IMR-90 (cell line): ENCODE measurements at regions not wholly inside any gene's neighbourhood (a gene's known extent, or its start where the extent isn't known, plus 50 kb on each side); places are given as distances from the start of the nearest gene placed in this dataset.

ENCODE experiments used
- ATAC-seq: fragments of 200-7000 bp; cut with Tn5 transposase; 2 replicates; pipeline ENCODE4 v1.9.1; 2020; ENCODE audit warnings: low read depth, mild to moderate bottlenecking, moderate library complexity
- BruUV-seq: library from RNA; stranded (reverse); fragments of 400-500 nt; replicated peaks from 2 replicates; lab custom pipeline; 2021; lab: Mats Ljungman, UMichigan
- CTCF ChIA-PET: fragments of 300-600 bp; formaldehyde crosslinking; extraction: SDS; loops from one replicate; lab custom pipeline; 2021; ENCODE audit warnings: antibody characterized with exemption; lab: Yijun Ruan, JAX
- POLR2A ChIA-PET: fragments of 300-600 bp; sonication (Branson Sonifier 250); formaldehyde crosslinking; loops from one replicate; lab custom pipeline; 2022; ENCODE audit warnings: antibody characterized with exemption; ENCODE audit not compliant: unreplicated experiment; lab: Charles Lee
- DNase-seq: peaks from one replicate; pipeline ENCODE4 v3.0.0; 2013
- H2AFZ ChIP-seq: replicated peaks from 2 replicates; pipeline ENCODE3; 2013; ENCODE audit warnings: low read length, mild to moderate bottlenecking; ENCODE audit not compliant: poor library complexity
- H2AK5ac ChIP-seq: 2 replicates; pipeline ENCODE4 v1.6.1; 2013; ENCODE audit warnings: low read depth, low read length, inconsistent platforms
- H2AK9ac ChIP-seq: replicated peaks from 2 replicates; pipeline ENCODE3; 2013; ENCODE audit warnings: mild to moderate bottlenecking, low read depth, low read length, moderate library complexity; ENCODE audit not compliant: poor library complexity
- H2BK120ac ChIP-seq: 2 replicates; pipeline ENCODE4 v1.6.1; 2013; ENCODE audit warnings: low read depth, low read length, inconsistent platforms
- H2BK15ac ChIP-seq: 3 replicates; pipeline ENCODE4 v1.6.1; 2013; ENCODE audit warnings: low read depth, low read length, inconsistent platforms
- H2BK20ac ChIP-seq: 2 replicates; pipeline ENCODE4 v1.6.1; 2013; ENCODE audit warnings: low read depth, mild to moderate bottlenecking, inconsistent platforms, low read length, moderate library complexity
- H2BK5ac ChIP-seq: 2 replicates; pipeline ENCODE4 v1.6.1; 2013; ENCODE audit warnings: mild to moderate bottlenecking, low read depth, low read length, inconsistent platforms; ENCODE audit not compliant: poor library complexity, severe bottlenecking
- H3K14ac ChIP-seq: replicated peaks from 2 replicates; pipeline ENCODE4 v1.6.1; 2013; ENCODE audit warnings: low read depth, low read length, inconsistent platforms
- H3K18ac ChIP-seq: 2 replicates; pipeline ENCODE4 v1.6.1; 2013; ENCODE audit warnings: low read depth, low read length, control low read depth
- H3K23ac ChIP-seq: 2 replicates; pipeline ENCODE4 v1.6.1; 2013; ENCODE audit warnings: low read depth, low read length, inconsistent platforms
- H3K27ac ChIP-seq: 2 replicates; pipeline ENCODE4 v1.5.1; 2013; ENCODE audit warnings: mild to moderate bottlenecking, control low read depth, low read length; ENCODE audit not compliant: insufficient read depth
- H3K27me3 ChIP-seq: 2 replicates; pipeline ENCODE4 v1.6.1; 2013; ENCODE audit warnings: low read length; ENCODE audit not compliant: control insufficient read depth, insufficient read depth
- H3K36me3 ChIP-seq: 2 replicates; pipeline ENCODE4 v1.6.1; 2013; ENCODE audit warnings: low read length, mixed read lengths; ENCODE audit not compliant: control insufficient read depth, insufficient read depth
- H3K4ac ChIP-seq: 2 replicates; pipeline ENCODE4 v1.6.1; 2013; ENCODE audit warnings: low read depth, low read length, inconsistent platforms
- H3K4me1 ChIP-seq: 2 replicates; pipeline ENCODE4 v1.6.1; 2013; ENCODE audit warnings: low read length, mixed read lengths; ENCODE audit not compliant: control insufficient read depth, insufficient read depth
- H3K4me2 ChIP-seq: 2 replicates; pipeline ENCODE4 v1.6.1; 2013; ENCODE audit warnings: low read depth, mild to moderate bottlenecking, control low read depth, low read length, moderate library complexity
- H3K4me3 ChIP-seq: 2 replicates; pipeline ENCODE4 v1.5.1; 2013; ENCODE audit warnings: low read depth, mild to moderate bottlenecking, control low read depth, low read length, moderate library complexity; ENCODE audit not compliant: insufficient read depth
- H3K56ac ChIP-seq: 2 replicates; pipeline ENCODE4 v1.6.1; 2013; ENCODE audit warnings: low read length, inconsistent platforms; ENCODE audit not compliant: insufficient read depth; ENCODE audit errors: extremely low read depth
- H3K79me1 ChIP-seq, 2 experiments: 2 replicates each; pipeline ENCODE4 v1.6.1; 2013; ENCODE audit warnings: low read length in 2 of 2, inconsistent platforms in 1 of 2, low read depth in 1 of 2
- H3K9ac ChIP-seq: 2 replicates; pipeline ENCODE4 v1.6.1; 2013; ENCODE audit warnings: low read depth, low read length, control low read depth
- H3K9me1 ChIP-seq: 2 replicates; pipeline ENCODE4 v1.6.1; 2013; ENCODE audit warnings: low read length, inconsistent platforms; ENCODE audit not compliant: insufficient read depth
- H3K9me3 ChIP-seq: 2 replicates; pipeline ENCODE4 v1.6.1; 2013; ENCODE audit warnings: low read length; ENCODE audit not compliant: control insufficient read depth, insufficient read depth
- H4K20me1 ChIP-seq: 2 replicates; pipeline ENCODE4 v1.6.1; 2013; ENCODE audit warnings: low read length, inconsistent platforms; ENCODE audit not compliant: insufficient read depth
- H4K5ac ChIP-seq: 2 replicates; pipeline ENCODE4 v1.6.1; 2013; ENCODE audit warnings: mild to moderate bottlenecking, low read depth, low read length, control low read depth
- H4K8ac ChIP-seq, 2 experiments: 2 replicates each; pipeline ENCODE4 v1.6.1; 2013; ENCODE audit warnings: low read depth in 2 of 2, low read length in 2 of 2, control low read depth in 1 of 2, inconsistent platforms in 1 of 2
- H4K91ac ChIP-seq: 2 replicates; pipeline ENCODE4 v1.6.1; 2013; ENCODE audit warnings: low read depth, low read length, inconsistent platforms; ENCODE audit not compliant: insufficient read depth
- BHLHE40 ChIP-seq: fragments of 150-350 bp; IDR thresholded peaks from 2 replicates; pipeline ENCODE4 v1.6.1; 2016; ENCODE audit warnings: mild to moderate bottlenecking, low read depth, low read length
- CEBPB ChIP-seq: IDR thresholded peaks from 2 replicates; pipeline ENCODE4 v1.6.1; 2012; ENCODE audit warnings: low read depth, low read length, improper control_type of control experiment
- CTCF ChIP-seq: conservative IDR thresholded peaks from 2 replicates; pipeline ENCODE4 v1.5.1; 2012; ENCODE audit warnings: mild to moderate bottlenecking, low read depth, low read length, improper control_type of control experiment
- ELK1 ChIP-seq: fragments of 150-350 bp; IDR thresholded peaks from 2 replicates; pipeline ENCODE4 v1.6.1; 2016; ENCODE audit warnings: low read depth, mild to moderate bottlenecking, low read length, moderate library complexity, borderline replicate concordance
- FOS ChIP-seq: fragments of 150-350 bp; IDR thresholded peaks from 2 replicates; pipeline ENCODE4 v1.6.1; 2016; ENCODE audit warnings: low read depth, low read length
- MAZ ChIP-seq: IDR thresholded peaks from 2 replicates; pipeline ENCODE4 v1.6.1; 2012; ENCODE audit warnings: low read depth, mild to moderate bottlenecking, low read length, improper control_type of control experiment, moderate library complexity, borderline replicate concordance
- NFE2L2 ChIP-seq: fragments of 150-350 bp; IDR thresholded peaks from 2 replicates; pipeline ENCODE4 v1.6.1; 2016; ENCODE audit warnings: low read depth, mild to moderate bottlenecking, low read length
- POLR2A ChIP-seq: IDR thresholded peaks from 2 replicates; pipeline ENCODE4 v1.6.1; 2012; ENCODE audit warnings: mild to moderate bottlenecking, low read depth, low read length
- RAD21 ChIP-seq: IDR thresholded peaks from 2 replicates; pipeline ENCODE4 v1.6.1; 2012; ENCODE audit warnings: low read length, improper control_type of control experiment
- RCOR1 ChIP-seq: IDR thresholded peaks from 2 replicates; pipeline ENCODE4 v1.6.1; 2012; ENCODE audit warnings: mild to moderate bottlenecking, low read length, improper control_type of control experiment; ENCODE audit not compliant: insufficient replicate concordance
- RFX5 ChIP-seq: IDR thresholded peaks from 2 replicates; pipeline ENCODE4 v1.8.0; 2012; ENCODE audit warnings: low read depth, mild to moderate bottlenecking, low read length, moderate library complexity
- SMC3 ChIP-seq: fragments of 150-350 bp; IDR thresholded peaks from 2 replicates; pipeline ENCODE4 v1.6.1; 2016; ENCODE audit warnings: low read depth, mild to moderate bottlenecking, antibody characterized with exemption, low read length, moderate library complexity
- USF2 ChIP-seq: fragments of 150-350 bp; IDR thresholded peaks from 2 replicates; pipeline ENCODE4 v1.6.1; 2017; ENCODE audit warnings: mild to moderate bottlenecking, antibody characterized with exemption, low read length, low read depth
- WGBS, 2 experiments: methylation state at CpG; one replicate each; pipeline versions ENCODE4 v1.1.5 to v1.1.7; 2013; ENCODE audit warnings: missing lambda C conversion rate in 2 of 2; ENCODE audit not compliant: insufficient read length in 1 of 2; ENCODE audit errors: extremely low coverage in 2 of 2; 5-methylcytosine and 5-hydroxymethylcytosine counted together
- dilution Hi-C: fragments of 300-500 bp; cut with HindIII; formaldehyde crosslinking; loops from one replicate; pipeline ENCODE4 v1.14.3; 2018; ENCODE audit warnings: low sequenced_read_pairs; ENCODE audit not compliant: unreplicated experiment
- in situ Hi-C: fragments of 300-500 bp; cut with MboI; formaldehyde crosslinking; loops from 3 replicates; pipeline ENCODE4 v1.14.3; 2019; ENCODE audit warnings: low sequenced_read_pairs, inconsistent platforms, mixed read lengths
- intact Hi-C: fragments of 100-400 bp; cut with micrococcal nuclease; formaldehyde crosslinking; loops from 2 replicates; pipeline ENCODE4 v1.10.0; 2022

GRCh38 chr1:189804352-189804751, 673.3 kb downstream of the BRINP3 start:
- Histone ChIP-seq H3K23ac (no peak overlapping the region), H4K20me1 (no peaks in the 10 kb centered on the region), H3K4me1 (no peaks in the 10 kb centered on the region), H2AFZ (no peak overlapping the region), H3K79me1 (no peaks in the 10 kb centered on the region), H3K4me2 (no peak overlapping the region), H3K9me1 (no peaks in the 10 kb centered on the region), H3K4me3 (no peak overlapping the region), H3K18ac (no peak overlapping the region), H2AK9ac (no peak overlapping the region), H2BK5ac (no peak overlapping the region), H3K27me3 (no peaks in the 10 kb centered on the region), H4K91ac (no peak overlapping the region), H3K4ac (no peak overlapping the region), H2BK15ac (no peak overlapping the region), H4K8ac (no peak overlapping the region), H3K9me3 (no peaks in the 10 kb centered on the region), H3K36me3 (no peaks in the 10 kb centered on the region), H3K14ac (no peak overlapping the region), H3K27ac (no peak overlapping the region), H2AK5ac (no peak overlapping the region), H3K56ac (no peak overlapping the region), H2BK120ac (no peak overlapping the region), H4K5ac (no peak overlapping the region), H2BK20ac (no peak overlapping the region), H3K9ac (no peak overlapping the region)
- in situ Hi-C loops (no loop called here), intact Hi-C loops (no loop called here), dilution Hi-C loops (no loop called here)
- CTCF ChIA-PET: interaction anchor here (1.4 kb wide), 1 partner anchor 13 kb away, joined by 5 read pairs; no protein-coding TSS in a partner anchor
- no TSS peak for BruUV-seq
- POLR2A ChIA-PET: no interaction called here
- ATAC-seq (no peak), DNase-seq (no peak)
- TF ChIP-seq BHLHE40 (no peak), CEBPB (no peak), RAD21 (no peak), CTCF (no peak), NFE2L2 (no peak), ELK1 (no peak), MAZ (no peak), SMC3 (no peak), POLR2A (no peak), RCOR1 (no peak), USF2 (no peak), RFX5 (no peak), FOS (no peak)
- WGBS, 2 experiments: no CpG with 5 or more reads among the region's 2 CpGs
